ENCODE measurements at regions not wholly inside any gene's neighbourhood (a gene's known extent, or its start where the extent isn't known, plus 50 kb on each side); places are given as distances from the start of the nearest gene placed in this dataset.

GRCh38 chr12:34373926-34374325, 351.6 kb downstream of the ALG10 start:
- DNase-seq (ENCODE audit: low read depth, low spot score), result no peak

- no peak for DNase-seq (ENCODE audit: low read depth, low spot score)
These were observed 354.0 kb downstream of the ALG10 start for GRCh38 chr12:34376133-34376799.

- DNase-seq (ENCODE audit: low read depth, low spot score), result no peak
These were observed 355.1 kb downstream of the ALG10 start for GRCh38 chr12:34377243-34378035.

GRCh38 chr12:34379142-34379541, 356.8 kb downstream of the ALG10 start:
- no peak for DNase-seq (ENCODE audit: low read depth, low spot score)

GRCh38 chr12:34384693-34385092, 362.4 kb downstream of the ALG10 start:
- DNase-seq (ENCODE audit: low read depth, low spot score), result no peak

- DNase-seq (ENCODE audit: low read depth, low spot score), result no peak
These were observed 363.7 kb downstream of the ALG10 start for GRCh38 chr12:34386016-34386415.

- no peak for DNase-seq (ENCODE audit: low read depth, low spot score)
These were observed 364.4 kb downstream of the ALG10 start for GRCh38 chr12:34386621-34387255.

- no peak for DNase-seq (ENCODE audit: low read depth, low spot score)
These were observed 365.7 kb downstream of the ALG10 start for GRCh38 chr12:34387711-34388635.

- DNase-seq (ENCODE audit: low read depth, low spot score), result no peak
These were observed 366.5 kb downstream of the ALG10 start for GRCh38 chr12:34388636-34389377.

- no peak for DNase-seq (ENCODE audit: low read depth, low spot score)
These were observed 367.3 kb downstream of the ALG10 start for GRCh38 chr12:34389378-34390170.

GRCh38 chr12:34390171-34390841, 368.0 kb downstream of the ALG10 start:
- no peak for DNase-seq (ENCODE audit: low read depth, low spot score)

GRCh38 chr12:34390846-34391700, 368.8 kb downstream of the ALG10 start:
- no peak for DNase-seq (ENCODE audit: low read depth, low spot score)

- no peak for DNase-seq (ENCODE audit: low read depth, low spot score)
These were observed 369.7 kb downstream of the ALG10 start for GRCh38 chr12:34391771-34392581.

GRCh38 chr12:34392741-34393085, 370.4 kb downstream of the ALG10 start:
- DNase-seq (ENCODE audit: low read depth, low spot score), result no peak

- DNase-seq (ENCODE audit: low read depth, low spot score), result no peak
These were observed 371.0 kb downstream of the ALG10 start for GRCh38 chr12:34393086-34393820.

- no peak for DNase-seq (ENCODE audit: low read depth, low spot score)
These were observed 371.5 kb downstream of the ALG10 start for GRCh38 chr12:34393821-34394150.

Measured in astrocyte of the hippocampus (primary cell).